ENCODE measurements at regions not wholly inside any gene's neighbourhood (a gene's known extent, or its start where the extent isn't known, plus 50 kb on each side); places are given as distances from the start of the nearest gene placed in this dataset.

GRCh38 chr1:30001732-30002039 is 721.7 kb downstream of the MATN1 start:
- TF ChIP-seq CTCF (IDR thresholded peaks at IDR 0.05; ENCODE audit: insufficient read depth, low read depth, low read length) (no peak), EZH2 (IDR thresholded peaks at IDR 0.05; ENCODE audit: insufficient read depth, low read length) (no peak)
